Kidney (tissue), 13 donors: ENCODE measurements at regions not wholly inside any gene's neighbourhood (a gene's known extent, or its start where the extent isn't known, plus 50 kb on each side); places are given as distances from the start of the nearest gene placed in this dataset.

Experiments used
- DNase-seq, 5 donors: peaks; one replicate each; pipeline ENCODE4 v3.0.0-alpha.2; 2013 to 2020
- FAIRE-seq: peaks from 2 replicates; lab custom pipeline; 2012; peaks lifted over from hg19 to GRCh38; lab: Jason Lieb, UNC
- H3K27ac ChIP-seq, 2 donors: one replicate each; pipeline ENCODE4 v1.7.0; 2013; ENCODE audit warnings: low read depth in 2 of 2, low read length in 2 of 2, inconsistent platforms in 1 of 2
- H3K27me3 ChIP-seq: one replicate; pipeline ENCODE4 v1.7.1; 2013; ENCODE audit warnings: low read length, inconsistent platforms; ENCODE audit not compliant: control insufficient read depth, insufficient read depth
- H3K36me3 ChIP-seq, 3 donors: one replicate each; pipeline versions ENCODE4 v1.7.0 to v1.7.1; 2013; ENCODE audit warnings: low read length in 3 of 3, control low read depth in 1 of 3, inconsistent platforms in 1 of 3; ENCODE audit not compliant: insufficient read depth in 3 of 3, control insufficient read depth in 2 of 3
- H3K4me1 ChIP-seq, 3 donors: one replicate each; pipeline versions ENCODE4 v1.7.0 to v1.7.1; 2013; ENCODE audit warnings: low read length in 3 of 3, inconsistent platforms in 1 of 3, low read depth in 1 of 3; ENCODE audit not compliant: control insufficient read depth in 2 of 3, insufficient read depth in 2 of 3
- H3K4me3 ChIP-seq, 3 donors: one replicate each; pipeline versions ENCODE4 v1.7.0 to v1.8.1; 2013; ENCODE audit warnings: low read length in 3 of 3, control low read depth in 1 of 3, inconsistent platforms in 1 of 3
- H3K9ac ChIP-seq, 3 donors: one replicate each; pipeline versions ENCODE4 v1.7.0 to v1.7.1; 2013; ENCODE audit warnings: low read length in 3 of 3, control low read depth in 1 of 3, inconsistent platforms in 1 of 3
- H3K9me3 ChIP-seq, 3 donors: one replicate each; pipeline versions ENCODE4 v1.7.0 to v1.7.1; 2013; ENCODE audit warnings: low read length in 3 of 3, control low read depth in 1 of 3, inconsistent platforms in 1 of 3; ENCODE audit not compliant: control insufficient read depth in 2 of 3, insufficient read depth in 1 of 3
- intact Hi-C: fragments of 100-400 bp; cut with DNase I; formaldehyde crosslinking; loops from one replicate; pipeline ENCODE4 v1.11.1; 2022
- TF ChIP-seq, protein P1 (sequence below): IDR thresholded peaks from 3 replicates; pipeline ENCODE4 v1.5.1; 2012; ENCODE audit warnings: mild to moderate bottlenecking, moderate library complexity, borderline replicate concordance; ENCODE audit not compliant: insufficient read depth; ENCODE audit errors: extremely low read depth
- donor health status: control.
- donor health status: control.
- donor health status: control.
- donor health status: control.
- donor health status: control.
- donor health status: DM: yes; HTN: yes; CAD: no.
- donor health status: Normal renal cell carcinoma (clear cell type).

DNA sequence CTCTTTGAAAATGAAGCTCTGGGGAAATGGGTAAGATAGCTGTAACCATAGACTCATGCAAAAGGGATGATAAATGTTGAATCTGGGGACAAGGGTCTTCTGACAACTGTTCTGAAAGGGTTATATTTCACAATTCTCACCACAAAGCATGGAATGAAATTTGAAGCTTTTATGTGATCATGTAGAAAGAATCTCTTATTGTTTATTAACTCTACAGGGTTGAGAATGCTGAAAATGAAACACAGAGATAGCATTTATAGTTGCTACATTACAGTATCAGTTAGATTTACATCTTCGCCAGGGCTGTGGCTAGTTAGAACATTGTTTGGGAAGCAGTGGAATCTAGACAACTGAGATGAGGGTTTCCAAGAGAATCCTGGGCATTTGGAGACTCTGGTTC lies 97.4 kb upstream of the LHCGR start:
- H3K4me1 ChIP-seq: no peaks in the 10 kb centered on the region
- TF ChIP-seq, protein P1, sequence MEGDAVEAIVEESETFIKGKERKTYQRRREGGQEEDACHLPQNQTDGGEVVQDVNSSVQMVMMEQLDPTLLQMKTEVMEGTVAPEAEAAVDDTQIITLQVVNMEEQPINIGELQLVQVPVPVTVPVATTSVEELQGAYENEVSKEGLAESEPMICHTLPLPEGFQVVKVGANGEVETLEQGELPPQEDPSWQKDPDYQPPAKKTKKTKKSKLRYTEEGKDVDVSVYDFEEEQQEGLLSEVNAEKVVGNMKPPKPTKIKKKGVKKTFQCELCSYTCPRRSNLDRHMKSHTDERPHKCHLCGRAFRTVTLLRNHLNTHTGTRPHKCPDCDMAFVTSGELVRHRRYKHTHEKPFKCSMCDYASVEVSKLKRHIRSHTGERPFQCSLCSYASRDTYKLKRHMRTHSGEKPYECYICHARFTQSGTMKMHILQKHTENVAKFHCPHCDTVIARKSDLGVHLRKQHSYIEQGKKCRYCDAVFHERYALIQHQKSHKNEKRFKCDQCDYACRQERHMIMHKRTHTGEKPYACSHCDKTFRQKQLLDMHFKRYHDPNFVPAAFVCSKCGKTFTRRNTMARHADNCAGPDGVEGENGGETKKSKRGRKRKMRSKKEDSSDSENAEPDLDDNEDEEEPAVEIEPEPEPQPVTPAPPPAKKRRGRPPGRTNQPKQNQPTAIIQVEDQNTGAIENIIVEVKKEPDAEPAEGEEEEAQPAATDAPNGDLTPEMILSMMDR: no peak
- H3K9me3 ChIP-seq: no peaks in the 10 kb centered on the region
- H3K27ac ChIP-seq: no peak overlapping the region
- intact Hi-C loops: no loop called here
- no peak overlapping the region for H3K9ac ChIP-seq
- FAIRE-seq (no peak), DNase-seq (no peak)
- no peak overlapping the region for H3K4me3 ChIP-seq
- no peaks in the 10 kb centered on the region for H3K36me3 ChIP-seq
- no peaks in the 10 kb centered on the region for H3K27me3 ChIP-seq

DNA sequence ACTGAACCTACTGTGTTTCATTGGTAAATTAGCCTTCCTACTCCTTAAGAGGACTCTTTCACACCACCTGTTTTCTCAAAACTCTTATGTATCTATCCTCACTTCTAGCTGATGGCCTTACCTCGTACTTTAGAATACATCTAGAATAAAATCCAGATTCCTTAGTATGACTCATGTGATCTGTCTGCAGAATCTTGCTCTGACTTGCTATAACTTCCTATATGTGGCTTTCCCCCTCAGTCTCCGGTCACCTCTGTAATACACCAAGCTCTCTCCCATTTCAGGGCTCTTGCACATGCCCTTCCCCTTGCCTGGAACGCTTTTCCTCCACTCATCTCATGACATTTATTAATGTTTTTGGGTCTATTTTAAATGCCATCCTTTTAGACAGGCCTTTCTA lies 95.6 kb upstream of the LHCGR start:
- no peaks in the 10 kb centered on the region for H3K36me3 ChIP-seq
- no peak overlapping the region for H3K4me3 ChIP-seq
- TF ChIP-seq, protein P1: no peak
- intact Hi-C loops: no loop called here
- H3K9ac ChIP-seq: no peak overlapping the region
- no peaks in the 10 kb centered on the region for H3K27me3 ChIP-seq
- no peaks in the 10 kb centered on the region for H3K4me1 ChIP-seq
- H3K9me3 ChIP-seq: no peaks in the 10 kb centered on the region
- FAIRE-seq (no peak), DNase-seq (no peak)
- H3K27ac ChIP-seq: no peak overlapping the region

DNA sequence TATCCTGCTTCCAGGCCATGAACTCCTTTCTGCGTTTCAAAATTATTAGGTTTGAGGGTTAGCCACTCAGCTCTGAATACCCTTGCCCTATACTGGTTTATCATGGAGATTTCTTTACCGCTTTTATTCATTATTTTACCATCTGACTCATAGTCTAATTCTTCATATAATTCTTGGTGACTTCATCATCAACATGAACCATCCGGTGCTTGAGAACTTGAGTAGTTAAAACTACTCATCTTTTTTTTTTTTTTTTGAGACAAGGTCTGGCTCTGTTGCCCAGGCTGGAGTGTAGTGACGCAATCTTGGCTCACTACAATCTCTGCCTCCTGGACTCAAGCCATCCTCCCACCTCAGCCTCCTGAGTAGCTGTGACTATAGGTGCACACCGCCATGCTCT lies 94.2 kb upstream of the LHCGR start:
- intact Hi-C loops: no loop called here
- no peak for FAIRE-seq
- H3K4me1 ChIP-seq: no peaks in the 10 kb centered on the region
- no peak overlapping the region for H3K4me3 ChIP-seq
- H3K9me3 ChIP-seq: no peaks in the 10 kb centered on the region
- H3K36me3 ChIP-seq: no peaks in the 10 kb centered on the region
- H3K27me3 ChIP-seq: no peaks in the 10 kb centered on the region
- DNase-seq: no peak
- H3K9ac ChIP-seq: no peak overlapping the region
- TF ChIP-seq, protein P1: no peak
- H3K27ac ChIP-seq: no peak overlapping the region

DNA sequence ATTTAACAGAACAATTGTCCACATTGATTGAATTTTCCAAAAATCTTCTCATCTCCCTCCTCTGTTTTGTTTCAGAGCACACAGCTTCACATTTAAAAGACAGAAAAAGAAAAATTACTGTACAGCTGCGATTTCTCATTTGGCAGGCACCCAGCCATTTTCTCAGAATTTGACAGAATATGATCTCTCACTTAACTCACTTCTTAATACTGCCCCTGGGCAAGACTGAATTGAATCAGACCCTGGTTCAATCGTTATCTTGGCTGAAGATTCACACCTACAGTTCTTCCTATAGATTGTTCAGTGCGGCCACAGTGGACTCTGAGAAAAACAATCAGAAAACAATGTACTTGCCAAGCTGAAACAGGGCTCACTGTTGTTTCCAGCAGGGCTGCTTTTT lies 90.2 kb upstream of the LHCGR start:
- Histone ChIP-seq H3K27me3 (no peaks in the 10 kb centered on the region), H3K4me3 (no peak overlapping the region), H3K4me1 (no peaks in the 10 kb centered on the region), H3K9ac (no peak overlapping the region), H3K36me3 (no peaks in the 10 kb centered on the region), H3K27ac (no peak overlapping the region), H3K9me3 (no peaks in the 10 kb centered on the region)
- intact Hi-C loops: no loop called here
- DNase-seq (no peak), FAIRE-seq (no peak)
- TF ChIP-seq, protein P1: no peak
